WTC11 (cell line): ENCODE measurements at regions not wholly inside any gene's neighbourhood (a gene's known extent, or its start where the extent isn't known, plus 50 kb on each side); places are given as distances from the start of the nearest gene placed in this dataset.
"Not testable (repeated sequence)": the region's sequence is repeated elsewhere in the genome, so short reads cannot be mapped to it uniquely, and the experiment has no call there.

ENCODE experiments used
- ATAC-seq: fragments of 200-7000 bp; cut with Tn5 transposase; 2 replicates; pipeline ENCODE4 v1.10.0; 2021; ENCODE audit warnings: mild to moderate bottlenecking, moderate library complexity
- CTCF ChIA-PET: fragments of 300-600 bp; sonication (Branson Sonifier 250); formaldehyde crosslinking; loops from one replicate; lab custom pipeline; 2021; ENCODE audit warnings: antibody characterized with exemption; lab: Charles Lee
- POLR2A ChIA-PET: fragments of 350-600 bp; sonication (Branson Sonifier 250); formaldehyde crosslinking; loops from one replicate; lab custom pipeline; 2021; ENCODE audit warnings: antibody characterized with exemption; lab: Charles Lee
- DNase-seq: peaks from one replicate; pipeline ENCODE4 v3.0.0; 2021; ENCODE audit warnings: low spot score
- H3K27ac Mint-ChIP-seq: 2 replicates; pipeline ENCODE4 v1.8.0; 2021; ENCODE audit warnings: mixed read lengths
- H3K27me3 Mint-ChIP-seq: 2 replicates; pipeline ENCODE4 v1.8.0; 2021; ENCODE audit warnings: low read depth, mild to moderate bottlenecking, moderate library complexity, mixed read lengths
- H3K36me3 Mint-ChIP-seq: 2 replicates; pipeline ENCODE4 v1.8.0; 2021; ENCODE audit warnings: mixed read lengths
- H3K4me1 Mint-ChIP-seq: 2 replicates; pipeline ENCODE4 v1.8.0; 2022; ENCODE audit warnings: mixed read lengths
- H3K4me3 Mint-ChIP-seq: 2 replicates; pipeline ENCODE4 v1.8.0; 2021; ENCODE audit warnings: mild to moderate bottlenecking, moderate library complexity, mixed read lengths
- H3K9me3 Mint-ChIP-seq: 2 replicates; pipeline ENCODE4 v1.8.0; 2021; ENCODE audit warnings: mixed read lengths
- EMX1 ChIP-seq: fragments of 250-450 bp; sonication (Bioruptor Pico); IDR thresholded peaks from 2 replicates; pipeline ENCODE4 v1.8.0; 2021; ENCODE audit warnings: mild to moderate bottlenecking
- HMGA2 ChIP-seq: fragments of 250-450 bp; sonication (Bioruptor Pico); IDR thresholded peaks from 2 replicates; pipeline ENCODE4 v1.4.0; 2021; ENCODE audit warnings: mild to moderate bottlenecking, moderate library complexity
- NFE2L1 ChIP-seq: sonication (generic); formaldehyde crosslinking; IDR thresholded peaks from 2 replicates; pipeline ENCODE4 v1.8.1; 2023; ENCODE audit warnings: missing genetic modification reagents
- SMAD4 ChIP-seq: sonication (generic); formaldehyde crosslinking; IDR thresholded peaks from 2 replicates; pipeline ENCODE4 v1.8.0; 2022; ENCODE audit warnings: mild to moderate bottlenecking, missing genetic modification reagents
- TP53 ChIP-seq: sonication (generic); formaldehyde crosslinking; IDR thresholded peaks from 2 replicates; pipeline ENCODE4 v1.8.1; 2023; ENCODE audit warnings: mild to moderate bottlenecking, missing genetic modification reagents
- ZNF219 ChIP-seq: sonication (generic); formaldehyde crosslinking; IDR thresholded peaks from 2 replicates; pipeline ENCODE4 v1.8.0; 2023; ENCODE audit warnings: missing genetic modification reagents, mild to moderate bottlenecking, borderline replicate concordance
- TF ChIP-seq, protein P1 (sequence below): sonication (generic); formaldehyde crosslinking; IDR thresholded peaks from 2 replicates; pipeline ENCODE4 v1.8.0; 2023; ENCODE audit warnings: mild to moderate bottlenecking, missing genetic modification reagents
- TF ChIP-seq, protein P2 (sequence below): fragments of 250-450 bp; sonication (Bioruptor Pico); IDR thresholded peaks from 2 replicates; pipeline ENCODE4 v1.9.0; 2021; ENCODE audit warnings: moderate library complexity, mild to moderate bottlenecking, inconsistent platforms, borderline replicate concordance
- TF ChIP-seq, protein P3 (sequence below): sonication (generic); formaldehyde crosslinking; IDR thresholded peaks from 2 replicates; pipeline ENCODE4 v1.8.1; 2022; ENCODE audit warnings: mild to moderate bottlenecking, missing genetic modification reagents, moderate library complexity, borderline replicate concordance
- TF ChIP-seq, protein P4 (sequence below): sonication (generic); formaldehyde crosslinking; IDR thresholded peaks from 2 replicates; pipeline ENCODE4 v1.8.1; 2022; ENCODE audit warnings: low read depth, missing genetic modification reagents, borderline replicate concordance

DNA sequence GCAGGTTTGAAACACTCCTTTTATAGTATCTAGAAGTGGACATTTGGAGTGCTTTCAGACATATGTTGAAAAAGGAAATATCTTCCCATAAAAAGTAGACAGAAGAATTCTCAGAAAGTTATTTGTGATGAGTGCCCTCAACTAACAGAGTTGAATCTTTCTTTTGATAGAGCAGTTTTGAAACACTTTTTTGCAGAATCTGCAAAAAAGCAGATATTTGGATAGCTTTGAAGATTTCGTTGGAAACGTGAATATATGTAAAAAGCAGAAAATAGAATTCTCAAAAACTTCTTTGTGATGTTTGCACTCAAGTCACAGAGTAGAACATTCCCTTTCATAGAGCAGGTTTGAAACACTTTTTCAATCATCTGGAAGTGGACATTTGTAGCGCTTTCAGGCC, 676.4 kb upstream of the ZNF337 start:
- H3K36me3 Mint-ChIP-seq, POLR2A ChIA-PET, H3K27me3 Mint-ChIP-seq, ATAC-seq, H3K4me1 Mint-ChIP-seq, DNase-seq, H3K9me3 Mint-ChIP-seq, H3K4me3 Mint-ChIP-seq, CTCF ChIA-PET, H3K27ac Mint-ChIP-seq: not testable (repeated sequence)

DNA sequence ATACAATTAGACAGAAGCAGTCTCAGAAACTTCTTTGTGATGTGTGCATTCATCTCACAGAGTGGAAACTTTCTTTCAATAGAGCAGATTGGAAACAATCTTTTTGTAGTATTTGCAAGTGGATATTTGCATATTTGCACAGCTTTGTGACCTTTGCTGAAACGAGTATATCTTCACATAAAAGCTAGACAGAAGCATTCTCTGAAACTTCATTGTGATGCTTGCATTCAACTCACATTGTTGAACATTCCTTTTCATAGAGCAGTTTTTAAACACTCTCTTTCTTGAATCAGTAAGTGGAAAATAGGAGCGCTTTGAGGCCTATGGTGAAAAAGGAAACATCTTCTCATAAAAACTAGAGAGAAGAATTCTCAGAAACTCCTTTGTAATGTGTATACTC, 657.9 kb upstream of the ZNF337 start:
- ChIA-PET CTCF (no interaction called here), POLR2A (no interaction called here)
- peaks cover 18% of the 10 kb centered on the region; the same call in 1 of the 2 replicates for H3K9me3 Mint-ChIP-seq
- H3K36me3 Mint-ChIP-seq: no peaks in the 10 kb centered on the region; the same call in 1 of the 2 replicates
- DNase-seq (no peak), ATAC-seq (no peak)
- H3K27ac Mint-ChIP-seq: no peak overlapping the region
- no peaks in the 10 kb centered on the region for H3K4me1 Mint-ChIP-seq
- no peak for TF ChIP-seq NFE2L1 (CRISPR knock-in tag)
- TF ChIP-seq, protein P1, sequence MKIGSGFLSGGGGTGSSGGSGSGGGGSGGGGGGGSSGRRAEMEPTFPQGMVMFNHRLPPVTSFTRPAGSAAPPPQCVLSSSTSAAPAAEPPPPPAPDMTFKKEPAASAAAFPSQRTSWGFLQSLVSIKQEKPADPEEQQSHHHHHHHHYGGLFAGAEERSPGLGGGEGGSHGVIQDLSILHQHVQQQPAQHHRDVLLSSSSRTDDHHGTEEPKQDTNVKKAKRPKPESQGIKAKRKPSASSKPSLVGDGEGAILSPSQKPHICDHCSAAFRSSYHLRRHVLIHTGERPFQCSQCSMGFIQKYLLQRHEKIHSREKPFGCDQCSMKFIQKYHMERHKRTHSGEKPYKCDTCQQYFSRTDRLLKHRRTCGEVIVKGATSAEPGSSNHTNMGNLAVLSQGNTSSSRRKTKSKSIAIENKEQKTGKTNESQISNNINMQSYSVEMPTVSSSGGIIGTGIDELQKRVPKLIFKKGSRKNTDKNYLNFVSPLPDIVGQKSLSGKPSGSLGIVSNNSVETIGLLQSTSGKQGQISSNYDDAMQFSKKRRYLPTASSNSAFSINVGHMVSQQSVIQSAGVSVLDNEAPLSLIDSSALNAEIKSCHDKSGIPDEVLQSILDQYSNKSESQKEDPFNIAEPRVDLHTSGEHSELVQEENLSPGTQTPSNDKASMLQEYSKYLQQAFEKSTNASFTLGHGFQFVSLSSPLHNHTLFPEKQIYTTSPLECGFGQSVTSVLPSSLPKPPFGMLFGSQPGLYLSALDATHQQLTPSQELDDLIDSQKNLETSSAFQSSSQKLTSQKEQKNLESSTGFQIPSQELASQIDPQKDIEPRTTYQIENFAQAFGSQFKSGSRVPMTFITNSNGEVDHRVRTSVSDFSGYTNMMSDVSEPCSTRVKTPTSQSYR (CRISPR knock-in tag): no peak
- TF ChIP-seq, protein P2, sequence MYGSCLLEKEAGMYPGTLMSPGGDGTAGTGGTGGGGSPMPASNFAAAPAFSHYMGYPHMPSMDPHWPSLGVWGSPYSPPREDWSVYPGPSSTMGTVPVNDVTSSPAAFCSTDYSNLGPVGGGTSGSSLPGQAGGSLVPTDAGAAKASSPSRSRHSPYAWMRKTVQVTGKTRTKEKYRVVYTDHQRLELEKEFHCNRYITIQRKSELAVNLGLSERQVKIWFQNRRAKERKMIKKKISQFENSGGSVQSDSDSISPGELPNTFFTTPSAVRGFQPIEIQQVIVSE (CRISPR knock-in tag): no peak
- H3K27me3 Mint-ChIP-seq: peaks cover 6% of the 10 kb centered on the region
- no peak overlapping the region for H3K4me3 Mint-ChIP-seq

DNA sequence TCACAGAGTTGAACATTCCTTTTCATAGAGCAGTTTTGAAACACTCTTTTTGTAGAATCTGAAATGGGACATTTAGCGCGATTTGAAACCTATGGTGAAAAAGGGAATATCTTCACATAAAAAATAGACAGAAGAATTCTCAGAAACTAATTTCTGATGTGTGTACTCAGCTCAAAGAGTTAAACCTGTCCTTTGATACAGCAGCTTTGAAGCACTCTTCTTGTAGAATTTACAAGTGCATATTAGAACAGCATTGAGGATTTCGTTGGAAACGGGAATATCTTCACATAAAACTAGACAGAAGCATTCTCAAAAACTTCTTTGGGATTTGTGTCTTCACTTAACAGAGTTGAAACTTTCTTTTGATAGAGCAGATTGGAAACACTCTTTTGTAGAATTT, 650.7 kb upstream of the ZNF337 start:
- no peak overlapping the region for H3K4me3 Mint-ChIP-seq
- CTCF ChIA-PET: no interaction called here
- H3K9me3 Mint-ChIP-seq: peaks cover 14% of the 10 kb centered on the region
- DNase-seq: no peak
- POLR2A ChIA-PET: no interaction called here
- no peaks in the 10 kb centered on the region; the same call in 1 of the 2 replicates for H3K27me3 Mint-ChIP-seq
- ATAC-seq: no peak
- H3K36me3 Mint-ChIP-seq: no peaks in the 10 kb centered on the region; the same call in 1 of the 2 replicates
- TF ChIP-seq, protein P3, sequence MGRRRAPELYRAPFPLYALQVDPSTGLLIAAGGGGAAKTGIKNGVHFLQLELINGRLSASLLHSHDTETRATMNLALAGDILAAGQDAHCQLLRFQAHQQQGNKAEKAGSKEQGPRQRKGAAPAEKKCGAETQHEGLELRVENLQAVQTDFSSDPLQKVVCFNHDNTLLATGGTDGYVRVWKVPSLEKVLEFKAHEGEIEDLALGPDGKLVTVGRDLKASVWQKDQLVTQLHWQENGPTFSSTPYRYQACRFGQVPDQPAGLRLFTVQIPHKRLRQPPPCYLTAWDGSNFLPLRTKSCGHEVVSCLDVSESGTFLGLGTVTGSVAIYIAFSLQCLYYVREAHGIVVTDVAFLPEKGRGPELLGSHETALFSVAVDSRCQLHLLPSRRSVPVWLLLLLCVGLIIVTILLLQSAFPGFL (CRISPR knock-in tag): no peak
- TF ChIP-seq TP53 (CRISPR knock-in tag) (no peak), SMAD4 (CRISPR knock-in tag) (no peak), ZNF219 (CRISPR knock-in tag) (no peak), HMGA2 (CRISPR knock-in tag) (no peak), EMX1 (CRISPR knock-in tag) (no peak)
- TF ChIP-seq, protein P4, sequence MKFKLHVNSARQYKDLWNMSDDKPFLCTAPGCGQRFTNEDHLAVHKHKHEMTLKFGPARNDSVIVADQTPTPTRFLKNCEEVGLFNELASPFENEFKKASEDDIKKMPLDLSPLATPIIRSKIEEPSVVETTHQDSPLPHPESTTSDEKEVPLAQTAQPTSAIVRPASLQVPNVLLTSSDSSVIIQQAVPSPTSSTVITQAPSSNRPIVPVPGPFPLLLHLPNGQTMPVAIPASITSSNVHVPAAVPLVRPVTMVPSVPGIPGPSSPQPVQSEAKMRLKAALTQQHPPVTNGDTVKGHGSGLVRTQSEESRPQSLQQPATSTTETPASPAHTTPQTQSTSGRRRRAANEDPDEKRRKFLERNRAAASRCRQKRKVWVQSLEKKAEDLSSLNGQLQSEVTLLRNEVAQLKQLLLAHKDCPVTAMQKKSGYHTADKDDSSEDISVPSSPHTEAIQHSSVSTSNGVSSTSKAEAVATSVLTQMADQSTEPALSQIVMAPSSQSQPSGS (CRISPR knock-in tag): no peak
- no peak overlapping the region for H3K27ac Mint-ChIP-seq
- H3K4me1 Mint-ChIP-seq: no peaks in the 10 kb centered on the region

DNA sequence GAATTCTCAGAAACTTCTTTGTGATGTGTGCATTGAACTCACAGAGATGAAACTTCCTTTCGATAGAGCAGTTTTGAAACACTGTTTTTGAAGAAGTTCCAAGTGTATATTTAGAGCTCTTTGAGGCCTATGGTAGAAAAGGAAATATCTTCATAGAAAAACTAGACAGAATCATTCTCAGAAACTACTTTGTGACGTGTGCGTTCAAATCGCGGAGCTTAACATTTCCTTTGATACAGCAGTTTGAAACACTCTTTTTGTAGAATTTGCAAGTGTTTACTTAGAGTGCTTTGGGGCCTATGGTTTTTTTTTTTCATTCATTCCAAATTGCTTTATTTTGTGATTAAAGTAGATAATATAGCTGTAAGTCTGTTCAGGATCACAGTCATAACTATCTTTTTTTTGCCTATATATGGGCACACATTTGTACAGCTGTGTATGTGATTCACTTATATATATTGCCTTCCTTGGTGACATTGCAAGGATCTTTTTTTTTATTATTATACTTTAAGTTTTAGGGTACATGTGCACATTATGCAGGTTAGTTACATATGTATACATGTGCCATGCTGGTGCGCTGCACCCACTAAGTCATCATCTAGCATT, 643.9 kb upstream of the ZNF337 start:
- H3K4me1 Mint-ChIP-seq, POLR2A ChIA-PET, CTCF ChIA-PET, ATAC-seq, H3K36me3 Mint-ChIP-seq, H3K4me3 Mint-ChIP-seq, H3K27me3 Mint-ChIP-seq, DNase-seq, H3K27ac Mint-ChIP-seq: not testable (repeated sequence)
- H3K9me3 Mint-ChIP-seq: peaks cover 17% of the 10 kb centered on the region
